Lower leg skin (tissue), 3 donors: ENCODE measurements at regions not wholly inside any gene's neighbourhood (a gene's known extent, or its start where the extent isn't known, plus 50 kb on each side); places are given as distances from the start of the nearest gene placed in this dataset.

ENCODE experiments used
- CTCF ChIP-seq, 3 donors: fragments of 450-650 bp; IDR thresholded peaks; one replicate each; pipeline ENCODE4 v1.5.1; 2016; ENCODE audit warnings: antibody characterized with exemption in 3 of 3, mild to moderate bottlenecking in 3 of 3, moderate library complexity in 2 of 3
- POLR2A ChIP-seq, 2 donors: fragments of 450-650 bp; IDR thresholded peaks; one replicate each; pipeline ENCODE4 v1.6.1; 2016 to 2017; ENCODE audit warnings: antibody characterized with exemption in 2 of 2, mild to moderate bottlenecking in 1 of 2, moderate library complexity in 1 of 2

- TF ChIP-seq CTCF (IDR thresholded peaks at IDR 0.05) (no peak), POLR2A (IDR thresholded peaks at IDR 0.05) (no peak)
Observed at GRCh38 chr18:47756364-47757016, 174.0 kb downstream of the SMAD2 start.
